Neural cell (in vitro differentiated cells): ENCODE measurements at regions not wholly inside any gene's neighbourhood (a gene's known extent, or its start where the extent isn't known, plus 50 kb on each side); places are given as distances from the start of the nearest gene placed in this dataset.

ENCODE experiments used
- H2AFZ ChIP-seq: fragments of 200-600, 300-800 bp; sonication (generic), shearing (Covaris generic); 2 replicates; pipeline ENCODE4 v1.6.0; 2014; ENCODE audit warnings: low read depth, mild to moderate bottlenecking, antibody characterized with exemption, low read length, moderate library complexity
- H3F3A ChIP-seq: fragments of 200-600 bp; shearing (Covaris generic); 2 replicates; pipeline ENCODE4 v1.6.1; 2016; ENCODE audit warnings: mild to moderate bottlenecking, moderate library complexity, mixed read lengths, antibody characterized with exemption, low read length; ENCODE audit not compliant: insufficient read depth, poor library complexity, severe bottlenecking
- H3K27ac ChIP-seq: fragments of 200-600, 300-800 bp; sonication (generic), shearing (Covaris generic); 2 replicates; pipeline ENCODE4 v1.5.1; 2014; ENCODE audit warnings: mild to moderate bottlenecking, low read length, moderate library complexity
- H3K27me3 ChIP-seq: fragments of 300-800, 200-600 bp; sonication (generic), shearing (Covaris generic); 2 replicates; pipeline ENCODE4 v1.6.0; 2014; ENCODE audit warnings: mild to moderate bottlenecking, low read depth, low read length, moderate library complexity; ENCODE audit not compliant: insufficient read depth
- H3K36me3 ChIP-seq: fragments of 300-800, 200-600 bp; sonication (generic), shearing (Covaris generic); 2 replicates; pipeline ENCODE4 v1.5.1; 2014; ENCODE audit warnings: mild to moderate bottlenecking, antibody characterized with exemption, low read length, moderate library complexity; ENCODE audit not compliant: insufficient read depth
- H3K4me2 ChIP-seq: fragments of 300-800, 200-600 bp; sonication (generic), shearing (Covaris generic); 2 replicates; pipeline ENCODE4 v1.6.0; 2014; ENCODE audit warnings: mild to moderate bottlenecking, low read length
- H3K4me3 ChIP-seq: fragments of 300-800, 200-600 bp; sonication (generic), shearing (Covaris generic); 2 replicates; pipeline ENCODE4 v1.5.1; 2014; ENCODE audit warnings: mild to moderate bottlenecking, low read length, moderate library complexity
- H3K79me2 ChIP-seq: fragments of 200-600 bp; shearing (Covaris generic); replicated peaks from 2 replicates; pipeline ENCODE4 v1.6.0; 2014; ENCODE audit warnings: mild to moderate bottlenecking, low read length, moderate library complexity; ENCODE audit not compliant: insufficient read depth
- H3K9ac ChIP-seq: fragments of 300-800, 200-600 bp; sonication (generic), shearing (Covaris generic); 2 replicates; pipeline ENCODE4 v1.6.1; 2016; ENCODE audit warnings: mild to moderate bottlenecking, low read length, mixed read lengths
- H3K9me2 ChIP-seq: fragments of 200-600 bp; shearing (Covaris generic); 2 replicates; pipeline ENCODE4 v1.6.1; 2016; ENCODE audit warnings: mild to moderate bottlenecking, low read length, mixed read lengths; ENCODE audit not compliant: insufficient read depth
- H3K9me3 ChIP-seq: fragments of 200-600, 300-800 bp; sonication (generic), shearing (Covaris generic); 2 replicates; pipeline ENCODE4 v1.6.1; 2016; ENCODE audit warnings: mild to moderate bottlenecking, mixed run types, low read length, moderate library complexity, mixed read lengths
- H4K20me1 ChIP-seq: fragments of 200-600 bp; shearing (Covaris generic); 2 replicates; pipeline ENCODE4 v1.6.1; 2016; ENCODE audit warnings: mild to moderate bottlenecking, mixed run types; ENCODE audit not compliant: insufficient read depth
- EP300 ChIP-seq: fragments of 450-650 bp; conservative IDR thresholded peaks from 2 replicates; pipeline ENCODE4 v1.6.1; 2014; ENCODE audit warnings: antibody characterized with exemption, mild to moderate bottlenecking, moderate library complexity; ENCODE audit not compliant: poor library complexity, severe bottlenecking
- EZH2 ChIP-seq: fragments of 200-600, 300-800 bp; shearing (Covaris generic), sonication (generic); IDR thresholded peaks from 2 replicates; pipeline ENCODE4 v1.6.1; 2014; ENCODE audit warnings: antibody characterized with exemption, low read length, borderline replicate concordance, mild to moderate bottlenecking; ENCODE audit not compliant: insufficient read depth, poor library complexity, severe bottlenecking
- MXI1 ChIP-seq: fragments of 450-650 bp; conservative IDR thresholded peaks from 2 replicates; pipeline ENCODE4 v1.6.1; 2014; ENCODE audit warnings: antibody characterized with exemption, mild to moderate bottlenecking; ENCODE audit not compliant: poor library complexity, severe bottlenecking
- POLR2AphosphoS5 ChIP-seq: IDR thresholded peaks from 2 replicates; pipeline ENCODE4 v1.6.1; 2012
- RAD21 ChIP-seq: fragments of 450-650 bp; conservative IDR thresholded peaks from 2 replicates; pipeline ENCODE4 v1.6.1; 2014; ENCODE audit warnings: antibody characterized with exemption, mild to moderate bottlenecking, moderate library complexity
- SMC3 ChIP-seq: fragments of 450-650 bp; conservative IDR thresholded peaks from 2 replicates; pipeline ENCODE4 v1.6.1; 2014; ENCODE audit warnings: antibody characterized with exemption, mild to moderate bottlenecking, moderate library complexity; ENCODE audit not compliant: poor library complexity
- TAF1 ChIP-seq: IDR thresholded peaks from 2 replicates; pipeline ENCODE4 v1.6.1; 2012; ENCODE audit warnings: low read depth
- TF ChIP-seq, protein P1 (sequence below): fragments of 450-650 bp; IDR thresholded peaks from 2 replicates; pipeline ENCODE4 v1.5.1; 2014; ENCODE audit warnings: antibody characterized with exemption, mild to moderate bottlenecking, moderate library complexity; ENCODE audit not compliant: poor library complexity, severe bottlenecking
- TF ChIP-seq, protein P2 (sequence below): IDR thresholded peaks from 2 replicates; pipeline ENCODE4 v1.6.1; 2012; ENCODE audit warnings: borderline replicate concordance

DNA sequence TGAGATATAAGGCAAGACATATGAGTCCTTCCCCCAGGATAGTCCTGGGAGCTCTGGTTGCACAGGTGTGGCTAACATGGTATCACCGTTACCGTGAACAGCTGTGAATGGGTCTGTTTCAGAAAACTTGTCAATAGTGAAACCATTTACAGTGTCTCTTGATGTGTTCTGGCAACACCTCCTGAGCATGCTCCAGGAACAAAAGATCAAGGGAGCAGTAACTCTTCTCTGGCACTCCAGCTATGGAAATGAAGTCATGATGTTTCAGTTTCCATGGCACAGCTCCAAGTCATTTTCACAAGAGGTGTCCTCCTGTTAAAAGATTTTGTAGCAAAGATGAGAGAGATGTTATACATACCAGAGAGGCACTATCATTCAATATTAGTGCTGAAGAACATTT is 253.7 kb downstream of the SNAPC1 start:
- Histone ChIP-seq H3F3A (no peaks in the 10 kb centered on the region), H3K4me2 (no peak overlapping the region), H4K20me1 (no peaks in the 10 kb centered on the region), H3K4me3 (no peak overlapping the region), H3K27me3 (no peaks in the 10 kb centered on the region), H3K9me3 (no peaks in the 10 kb centered on the region), H3K9ac (no peak overlapping the region), H2AFZ (no peak overlapping the region), H3K79me2 (no peaks in the 10 kb centered on the region), H3K27ac (no peak overlapping the region), H3K36me3 (no peaks in the 10 kb centered on the region), H3K9me2 (no peaks in the 10 kb centered on the region)
- TF ChIP-seq TAF1 (no peak), MXI1 (no peak), EZH2 (no peak), EP300 (no peak), POLR2AphosphoS5 (no peak), SMC3 (no peak), RAD21 (no peak)
- TF ChIP-seq, protein P1, sequence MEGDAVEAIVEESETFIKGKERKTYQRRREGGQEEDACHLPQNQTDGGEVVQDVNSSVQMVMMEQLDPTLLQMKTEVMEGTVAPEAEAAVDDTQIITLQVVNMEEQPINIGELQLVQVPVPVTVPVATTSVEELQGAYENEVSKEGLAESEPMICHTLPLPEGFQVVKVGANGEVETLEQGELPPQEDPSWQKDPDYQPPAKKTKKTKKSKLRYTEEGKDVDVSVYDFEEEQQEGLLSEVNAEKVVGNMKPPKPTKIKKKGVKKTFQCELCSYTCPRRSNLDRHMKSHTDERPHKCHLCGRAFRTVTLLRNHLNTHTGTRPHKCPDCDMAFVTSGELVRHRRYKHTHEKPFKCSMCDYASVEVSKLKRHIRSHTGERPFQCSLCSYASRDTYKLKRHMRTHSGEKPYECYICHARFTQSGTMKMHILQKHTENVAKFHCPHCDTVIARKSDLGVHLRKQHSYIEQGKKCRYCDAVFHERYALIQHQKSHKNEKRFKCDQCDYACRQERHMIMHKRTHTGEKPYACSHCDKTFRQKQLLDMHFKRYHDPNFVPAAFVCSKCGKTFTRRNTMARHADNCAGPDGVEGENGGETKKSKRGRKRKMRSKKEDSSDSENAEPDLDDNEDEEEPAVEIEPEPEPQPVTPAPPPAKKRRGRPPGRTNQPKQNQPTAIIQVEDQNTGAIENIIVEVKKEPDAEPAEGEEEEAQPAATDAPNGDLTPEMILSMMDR: no peak
- TF ChIP-seq, protein P2, sequence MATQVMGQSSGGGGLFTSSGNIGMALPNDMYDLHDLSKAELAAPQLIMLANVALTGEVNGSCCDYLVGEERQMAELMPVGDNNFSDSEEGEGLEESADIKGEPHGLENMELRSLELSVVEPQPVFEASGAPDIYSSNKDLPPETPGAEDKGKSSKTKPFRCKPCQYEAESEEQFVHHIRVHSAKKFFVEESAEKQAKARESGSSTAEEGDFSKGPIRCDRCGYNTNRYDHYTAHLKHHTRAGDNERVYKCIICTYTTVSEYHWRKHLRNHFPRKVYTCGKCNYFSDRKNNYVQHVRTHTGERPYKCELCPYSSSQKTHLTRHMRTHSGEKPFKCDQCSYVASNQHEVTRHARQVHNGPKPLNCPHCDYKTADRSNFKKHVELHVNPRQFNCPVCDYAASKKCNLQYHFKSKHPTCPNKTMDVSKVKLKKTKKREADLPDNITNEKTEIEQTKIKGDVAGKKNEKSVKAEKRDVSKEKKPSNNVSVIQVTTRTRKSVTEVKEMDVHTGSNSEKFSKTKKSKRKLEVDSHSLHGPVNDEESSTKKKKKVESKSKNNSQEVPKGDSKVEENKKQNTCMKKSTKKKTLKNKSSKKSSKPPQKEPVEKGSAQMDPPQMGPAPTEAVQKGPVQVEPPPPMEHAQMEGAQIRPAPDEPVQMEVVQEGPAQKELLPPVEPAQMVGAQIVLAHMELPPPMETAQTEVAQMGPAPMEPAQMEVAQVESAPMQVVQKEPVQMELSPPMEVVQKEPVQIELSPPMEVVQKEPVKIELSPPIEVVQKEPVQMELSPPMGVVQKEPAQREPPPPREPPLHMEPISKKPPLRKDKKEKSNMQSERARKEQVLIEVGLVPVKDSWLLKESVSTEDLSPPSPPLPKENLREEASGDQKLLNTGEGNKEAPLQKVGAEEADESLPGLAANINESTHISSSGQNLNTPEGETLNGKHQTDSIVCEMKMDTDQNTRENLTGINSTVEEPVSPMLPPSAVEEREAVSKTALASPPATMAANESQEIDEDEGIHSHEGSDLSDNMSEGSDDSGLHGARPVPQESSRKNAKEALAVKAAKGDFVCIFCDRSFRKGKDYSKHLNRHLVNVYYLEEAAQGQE: no peak

DNA sequence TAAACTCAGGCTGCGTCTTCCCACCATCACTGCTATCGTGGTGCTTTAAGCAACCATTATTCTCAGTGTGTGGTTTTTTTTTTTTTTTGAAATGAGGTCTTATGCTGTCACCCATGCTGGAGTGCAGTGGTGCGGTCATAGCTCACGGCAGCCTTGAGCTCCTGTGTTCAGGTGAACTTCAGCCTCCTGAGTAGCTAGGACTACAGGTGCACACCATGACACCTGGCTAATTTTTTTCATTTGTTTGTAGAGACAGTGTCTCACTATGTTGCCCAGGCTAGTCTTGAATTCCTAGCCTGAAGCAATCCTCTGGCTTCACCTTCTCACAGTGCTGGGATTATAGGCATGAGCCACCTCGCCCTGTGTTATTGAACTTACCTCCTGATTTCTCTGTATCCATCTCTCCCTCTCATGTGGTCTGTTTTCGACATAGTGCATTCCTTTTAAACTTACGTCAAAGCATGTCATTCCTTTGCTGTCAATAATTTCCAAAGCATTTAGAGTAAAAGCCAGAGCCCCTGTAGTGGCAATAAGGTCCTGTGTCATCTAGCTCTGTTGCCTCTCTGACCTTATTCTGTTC is 255.5 kb downstream of the SNAPC1 start:
- Histone ChIP-seq H3K9me2 (no peaks in the 10 kb centered on the region), H4K20me1 (no peaks in the 10 kb centered on the region), H3K4me3 (no peak overlapping the region), H3K4me2 (no peak overlapping the region), H3K36me3 (no peaks in the 10 kb centered on the region), H3K9ac (no peak overlapping the region), H3K9me3 (no peaks in the 10 kb centered on the region), H3K27ac (no peak overlapping the region), H3F3A (no peaks in the 10 kb centered on the region), H3K27me3 (no peaks in the 10 kb centered on the region), H2AFZ (no peak overlapping the region), H3K79me2 (no peaks in the 10 kb centered on the region)
- TF ChIP-seq, protein P1: no peak
- TF ChIP-seq, protein P2: no peak
- no peak for TF ChIP-seq MXI1
- no peak for TF ChIP-seq TAF1
- TF ChIP-seq EP300: no peak
- no peak for TF ChIP-seq EZH2
- no peak for TF ChIP-seq RAD21
- no peak for TF ChIP-seq POLR2AphosphoS5
- no peak for TF ChIP-seq SMC3
